ENCODE measurements at regions not wholly inside any gene's neighbourhood (a gene's known extent, or its start where the extent isn't known, plus 50 kb on each side); places are given as distances from the start of the nearest gene placed in this dataset.
"Not testable (repeated sequence)": the region's sequence is repeated elsewhere in the genome, so short reads cannot be mapped to it uniquely, and the experiment has no call there.

- Histone ChIP-seq H3K9me3 (no peaks in the 10 kb centered on the region), H3K4me3 (no peak overlapping the region), H3K27ac (no peak overlapping the region), H3K36me3 (no peaks in the 10 kb centered on the region), H3K27me3 (no peaks in the 10 kb centered on the region), H3K4me1 (no peaks in the 10 kb centered on the region)
- TF ChIP-seq CTCF (IDR thresholded peaks at IDR 0.05) (no peak), POLR2A (IDR thresholded peaks at IDR 0.05) (no peak)
- no peak for DNase-seq
- intact Hi-C loops (cut with DNase I; ENCODE audit: low total_unique reads): no loop called here
Measured at GRCh38 chr16:51237207-51237606, 86.1 kb upstream of the SALL1 start.

GRCh38 chr16:51236583-51236982 is 85.5 kb upstream of the SALL1 start:
- no peak for DNase-seq
- H3K27me3 ChIP-seq: no peaks in the 10 kb centered on the region
- H3K4me3 ChIP-seq: no peak overlapping the region
- no peaks in the 10 kb centered on the region for H3K4me1 ChIP-seq
- H3K27ac ChIP-seq: no peak overlapping the region
- H3K36me3 ChIP-seq: no peaks in the 10 kb centered on the region
- no peaks in the 10 kb centered on the region for H3K9me3 ChIP-seq
- TF ChIP-seq POLR2A (IDR thresholded peaks at IDR 0.05): no peak
- no peak for TF ChIP-seq CTCF (IDR thresholded peaks at IDR 0.05)
- intact Hi-C loops (cut with DNase I; ENCODE audit: low total_unique reads): no loop called here

GRCh38 chr16:51231702-51232101 is 80.6 kb upstream of the SALL1 start:
- Histone ChIP-seq H3K27me3 (no peaks in the 10 kb centered on the region), H3K9me3 (no peaks in the 10 kb centered on the region), H3K4me3 (no peak overlapping the region), H3K36me3 (no peaks in the 10 kb centered on the region), H3K4me1 (no peaks in the 10 kb centered on the region), H3K27ac (no peak overlapping the region)
- no peak for DNase-seq
- no peak for TF ChIP-seq POLR2A (IDR thresholded peaks at IDR 0.05)
- no peak for TF ChIP-seq CTCF (IDR thresholded peaks at IDR 0.05)
- intact Hi-C loops (cut with DNase I; ENCODE audit: low total_unique reads): no loop called here

GRCh38 chr16:51230035-51230434 is 79.0 kb upstream of the SALL1 start:
- H3K36me3 ChIP-seq; H3K4me1 ChIP-seq; intact Hi-C loops (cut with DNase I; ENCODE audit: low total_unique reads); H3K27ac ChIP-seq; H3K27me3 ChIP-seq; DNase-seq; H3K9me3 ChIP-seq; H3K4me3 ChIP-seq: not testable (repeated sequence)

GRCh38 chr16:51228097-51228659 is 77.1 kb upstream of the SALL1 start:
- intact Hi-C loops (cut with DNase I; ENCODE audit: low total_unique reads): no loop called here
- Histone ChIP-seq H3K36me3 (no peaks in the 10 kb centered on the region), H3K27me3 (no peaks in the 10 kb centered on the region), H3K4me3 (no peak overlapping the region), H3K9me3 (no peaks in the 10 kb centered on the region), H3K27ac (no peak overlapping the region), H3K4me1 (no peaks in the 10 kb centered on the region)
- no peak for DNase-seq
- TF ChIP-seq POLR2A (IDR thresholded peaks at IDR 0.05): no peak
- TF ChIP-seq CTCF (IDR thresholded peaks at IDR 0.05): no peak

GRCh38 chr16:51225878-51226277 is 74.8 kb upstream of the SALL1 start:
- Histone ChIP-seq H3K36me3 (no peaks in the 10 kb centered on the region), H3K4me3 (no peak overlapping the region), H3K4me1 (no peaks in the 10 kb centered on the region), H3K27ac (no peak overlapping the region), H3K27me3 (no peaks in the 10 kb centered on the region), H3K9me3 (no peaks in the 10 kb centered on the region)
- intact Hi-C loops (cut with DNase I; ENCODE audit: low total_unique reads): no loop called here
- TF ChIP-seq POLR2A (IDR thresholded peaks at IDR 0.05) (no peak), CTCF (IDR thresholded peaks at IDR 0.05) (no peak)
- no peak for DNase-seq

Data from uterus (tissue), 3 donors.